ENCODE measurements at regions not wholly inside any gene's neighbourhood (a gene's known extent, or its start where the extent isn't known, plus 50 kb on each side); places are given as distances from the start of the nearest gene placed in this dataset.

GRCh38 chr14:97571201-97571600, 774.0 kb downstream of the VRK1 start:
- H3K9me3 Mint-ChIP-seq (ENCODE audit: unreplicated experiment) = peaks cover 4% of the 10 kb centered on the region
- H3K4me1 Mint-ChIP-seq (ENCODE audit: low read depth, unreplicated experiment) = no peaks in the 10 kb centered on the region
- H3K4me3 Mint-ChIP-seq (ENCODE audit: unreplicated experiment) = no peak overlapping the region
- H3K27ac Mint-ChIP-seq (ENCODE audit: unreplicated experiment) = no peak overlapping the region
- H3K27me3 Mint-ChIP-seq (ENCODE audit: unreplicated experiment) = no peaks in the 10 kb centered on the region
- TF ChIP-seq CTCF (IDR thresholded peaks at IDR 0.05; ENCODE audit: partially characterized antibody, unreplicated experiment) = no peak
- peaks cover 7% of the 10 kb centered on the region for H3K36me3 Mint-ChIP-seq (ENCODE audit: unreplicated experiment)
- no peak for DNase-seq

- Mint-ChIP-seq H3K4me1 (ENCODE audit: low read depth, unreplicated experiment) (no peaks in the 10 kb centered on the region), H3K9me3 (ENCODE audit: unreplicated experiment) (peaks cover 4% of the 10 kb centered on the region), H3K36me3 (ENCODE audit: unreplicated experiment) (peaks cover 7% of the 10 kb centered on the region), H3K27me3 (ENCODE audit: unreplicated experiment) (no peaks in the 10 kb centered on the region), H3K27ac (ENCODE audit: unreplicated experiment) (no peak overlapping the region), H3K4me3 (ENCODE audit: unreplicated experiment) (no peak overlapping the region)
- no peak for DNase-seq
- no peak for TF ChIP-seq CTCF (IDR thresholded peaks at IDR 0.05; ENCODE audit: partially characterized antibody, unreplicated experiment)
Measured at GRCh38 chr14:97571866-97572555, 774.8 kb downstream of the VRK1 start.

DNA sequence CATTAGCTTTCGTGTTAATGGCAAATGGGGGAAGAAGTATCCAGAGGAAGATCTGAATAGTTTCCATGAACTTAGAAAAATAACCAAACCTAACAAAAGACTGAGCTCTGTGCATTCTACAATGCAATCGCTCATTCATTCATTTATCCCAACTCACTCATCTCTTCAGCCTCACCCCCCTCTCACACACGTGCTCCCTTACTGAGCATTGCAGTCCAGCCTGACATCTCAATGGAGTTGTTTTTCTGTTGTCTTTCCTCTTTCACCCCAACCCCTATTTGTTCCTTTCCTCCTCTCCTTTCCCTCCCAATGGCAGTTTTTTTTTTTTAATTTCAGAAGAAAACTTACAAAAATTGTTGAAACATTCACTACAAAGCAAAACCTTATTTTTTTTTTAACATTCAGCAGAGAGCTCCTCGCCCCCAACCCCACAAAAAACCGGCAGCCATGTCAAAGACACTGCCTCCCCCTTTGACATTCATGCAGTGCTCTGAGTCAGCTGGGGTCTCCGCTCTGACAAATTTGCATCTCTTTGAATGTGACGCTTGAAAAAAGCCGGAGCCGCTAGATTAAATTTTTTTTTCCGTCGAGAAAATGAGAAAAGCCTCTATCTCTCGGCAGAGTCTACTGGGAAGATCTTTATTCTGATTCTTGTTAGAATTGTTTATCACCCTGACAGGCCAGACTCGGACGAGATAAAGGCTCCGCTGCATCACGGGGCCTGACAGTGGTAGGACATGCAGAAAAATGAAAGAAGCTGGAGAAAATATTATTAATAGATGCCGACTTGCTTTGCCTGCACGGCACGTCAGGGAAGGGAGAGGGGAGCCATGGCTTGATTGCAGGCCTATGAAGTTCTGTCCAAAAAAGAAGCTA, 775.6 kb downstream of the VRK1 start:
- H3K36me3 Mint-ChIP-seq (ENCODE audit: unreplicated experiment) = peaks cover 7% of the 10 kb centered on the region
- H3K9me3 Mint-ChIP-seq (ENCODE audit: unreplicated experiment) = peaks cover 4% of the 10 kb centered on the region
- no peak overlapping the region for H3K4me3 Mint-ChIP-seq (ENCODE audit: unreplicated experiment)
- no peak for DNase-seq
- no peaks in the 10 kb centered on the region for H3K4me1 Mint-ChIP-seq (ENCODE audit: low read depth, unreplicated experiment)
- no peaks in the 10 kb centered on the region for H3K27me3 Mint-ChIP-seq (ENCODE audit: unreplicated experiment)
- H3K27ac Mint-ChIP-seq (ENCODE audit: unreplicated experiment) = no peak overlapping the region
- TF ChIP-seq CTCF (IDR thresholded peaks at IDR 0.05; ENCODE audit: partially characterized antibody, unreplicated experiment) = no peak

GRCh38 chr14:97575677-97576076, 778.5 kb downstream of the VRK1 start:
- TF ChIP-seq CTCF (IDR thresholded peaks at IDR 0.05; ENCODE audit: partially characterized antibody, unreplicated experiment) = no peak
- H3K27ac Mint-ChIP-seq (ENCODE audit: unreplicated experiment) = no peak overlapping the region
- no peak overlapping the region for H3K4me3 Mint-ChIP-seq (ENCODE audit: unreplicated experiment)
- peaks cover 6% of the 10 kb centered on the region for H3K9me3 Mint-ChIP-seq (ENCODE audit: unreplicated experiment)
- no peak for DNase-seq
- peaks cover 25% of the 10 kb centered on the region for H3K4me1 Mint-ChIP-seq (ENCODE audit: low read depth, unreplicated experiment)
- H3K27me3 Mint-ChIP-seq (ENCODE audit: unreplicated experiment) = no peaks in the 10 kb centered on the region
- peaks cover 7% of the 10 kb centered on the region for H3K36me3 Mint-ChIP-seq (ENCODE audit: unreplicated experiment)
